Dedifferentiated amniotic fluid mesenchymal stem cell (primary cell): ENCODE measurements at regions not wholly inside any gene's neighbourhood (a gene's known extent, or its start where the extent isn't known, plus 50 kb on each side); places are given as distances from the start of the nearest gene placed in this dataset.
A peak's percentile ranks its signal among the peaks of the same experiment; 100 is the strongest.

Experiments
- DNase-seq: peaks from one replicate; pipeline ENCODE4 v3.0.0-alpha.2; 2016; ENCODE audit errors: extremely low spot score

DNA sequence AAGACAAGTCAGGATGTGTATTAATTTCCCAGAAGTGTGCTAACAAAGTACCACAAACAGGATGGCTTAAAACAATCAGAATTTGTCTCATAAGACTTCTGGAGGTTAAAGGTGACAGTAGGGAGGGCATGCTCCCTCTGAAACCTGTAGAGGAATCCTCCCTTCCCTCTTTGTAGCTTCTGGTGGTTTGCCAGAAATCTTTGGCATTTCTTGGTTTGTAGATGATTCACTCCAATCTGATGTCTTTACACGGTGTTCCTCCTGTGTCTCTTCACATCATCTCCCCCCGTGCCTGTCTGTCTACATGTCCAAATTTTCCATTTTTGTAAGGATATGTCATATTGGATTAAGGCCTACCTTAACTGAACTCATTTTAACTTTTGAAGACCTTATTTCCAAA, 471.5 kb downstream of the ZNF608 start:
- DNase-seq: no peak

DNA sequence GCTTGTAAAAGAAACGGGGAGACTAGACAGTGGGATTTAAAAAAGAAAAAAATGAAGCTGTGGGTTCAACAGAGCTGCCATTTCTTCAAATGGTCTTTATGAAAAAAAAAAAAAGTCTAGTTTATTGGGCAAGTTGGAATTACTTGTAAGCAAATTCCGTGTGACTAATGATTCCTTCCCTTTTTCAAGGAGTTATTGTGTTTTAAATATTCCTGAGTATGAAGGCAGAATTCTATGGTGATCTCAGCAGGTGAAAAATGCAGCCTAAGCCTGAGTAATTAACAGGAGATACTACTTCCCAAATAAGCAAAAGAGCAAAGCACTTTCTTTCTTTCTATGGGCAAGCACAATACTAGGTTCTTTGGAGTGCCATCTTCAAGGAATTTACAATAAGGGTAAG, 481.9 kb downstream of the ZNF608 start:
- no peak for DNase-seq

DNA sequence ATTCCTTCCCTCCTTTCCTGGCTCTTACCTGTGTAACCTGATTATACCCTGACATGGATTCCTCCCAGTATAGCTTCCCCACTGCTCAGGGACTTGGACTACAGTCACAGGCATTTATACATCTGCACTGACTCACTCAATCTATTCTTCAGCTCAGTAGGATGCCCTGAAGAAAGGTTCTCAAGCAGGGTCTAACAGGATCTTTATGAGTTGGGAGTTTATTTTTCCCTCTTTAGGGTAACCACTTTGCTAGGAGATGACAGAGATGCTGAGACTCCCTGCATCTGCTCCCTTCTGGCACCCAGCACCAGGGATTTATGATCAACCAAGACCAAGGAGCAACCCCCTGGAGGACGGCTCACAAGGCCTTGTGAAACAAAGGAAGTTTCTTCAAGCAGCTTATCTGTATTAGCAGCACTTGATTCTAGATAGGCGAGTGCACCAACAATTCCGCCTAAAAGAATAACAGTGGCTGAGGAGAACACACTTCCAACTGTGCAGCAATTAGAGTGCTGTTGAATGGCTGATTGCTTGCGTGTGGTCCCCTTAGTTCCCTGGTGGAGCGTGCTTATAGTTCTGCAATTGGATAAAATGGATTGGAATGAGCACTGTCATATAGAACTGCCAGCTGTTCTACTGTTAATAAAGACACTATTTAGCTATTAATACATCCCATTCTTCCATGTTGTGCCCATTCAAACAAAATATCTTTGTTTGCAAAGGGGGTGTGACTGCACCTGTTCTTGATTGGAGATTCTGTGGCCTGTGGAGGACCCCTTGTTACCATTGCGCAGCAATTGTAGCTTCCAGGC, 482.6 kb downstream of the ZNF608 start:
- no peak for DNase-seq

DNA sequence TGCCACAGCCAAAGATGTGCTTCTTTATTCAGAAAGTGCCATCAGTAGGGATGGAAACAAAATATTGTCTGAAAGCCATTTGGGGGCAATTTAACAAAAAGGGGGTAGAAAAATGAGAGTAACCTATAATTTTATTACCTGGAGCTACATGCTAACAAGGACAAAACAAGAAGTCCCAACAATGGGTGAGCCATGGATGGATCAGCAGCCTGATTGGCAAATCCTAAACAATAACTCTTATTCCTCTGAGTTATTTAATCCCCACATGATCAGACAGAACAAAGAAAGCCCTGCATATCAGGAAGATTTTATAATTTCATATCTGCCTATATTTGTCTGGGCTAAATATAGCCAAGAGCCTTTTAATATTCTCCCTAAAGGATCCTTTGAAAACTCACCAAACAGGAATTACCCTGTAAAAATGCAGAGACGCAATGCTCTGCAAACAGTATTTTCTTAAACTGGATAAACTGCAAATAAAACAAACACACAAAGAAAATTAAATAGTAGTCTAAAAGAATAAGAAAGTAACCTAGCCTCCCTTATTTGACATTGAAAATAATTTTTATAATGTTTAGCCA, 483.4 kb downstream of the ZNF608 start:
- no peak for DNase-seq

DNA sequence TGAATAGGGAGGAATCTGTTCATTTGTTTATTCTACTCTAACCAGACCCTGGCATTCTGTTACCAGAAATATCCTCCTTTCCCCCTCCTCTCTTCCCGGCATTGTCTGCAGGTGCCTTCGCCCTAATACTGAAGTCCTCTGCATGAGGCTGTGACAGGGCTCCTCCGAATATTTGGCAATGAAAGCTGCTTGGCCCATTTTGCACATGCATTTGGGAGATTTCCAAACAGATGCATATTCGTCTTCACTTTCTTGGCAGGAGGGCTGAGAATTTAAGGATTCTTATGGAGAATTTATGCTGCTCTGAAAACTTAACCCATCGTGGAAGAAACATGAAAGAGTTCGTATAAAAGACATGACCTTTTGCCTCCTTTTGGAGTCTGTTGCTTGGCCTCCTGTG, 484.0 kb downstream of the ZNF608 start:
- DNase-seq: no peak

DNA sequence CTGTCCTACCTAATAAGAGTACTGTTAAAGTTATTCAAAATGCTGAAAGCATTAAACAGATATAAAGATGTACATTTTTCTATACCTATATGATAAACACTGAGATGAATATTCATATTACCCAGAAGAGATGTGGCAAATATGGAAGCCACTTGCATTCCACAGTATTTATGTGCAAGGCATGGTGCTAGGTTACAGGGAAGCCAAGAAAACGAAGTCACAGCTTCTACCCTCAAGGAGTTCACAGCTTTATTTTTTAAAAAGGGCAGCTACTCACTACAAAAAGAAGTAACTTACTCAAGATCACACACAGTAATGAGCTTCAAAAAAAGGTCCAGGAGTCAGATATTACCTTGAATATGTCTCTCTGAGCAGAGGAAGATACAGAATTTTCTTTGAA, 484.6 kb downstream of the ZNF608 start:
- no peak for DNase-seq

DNA sequence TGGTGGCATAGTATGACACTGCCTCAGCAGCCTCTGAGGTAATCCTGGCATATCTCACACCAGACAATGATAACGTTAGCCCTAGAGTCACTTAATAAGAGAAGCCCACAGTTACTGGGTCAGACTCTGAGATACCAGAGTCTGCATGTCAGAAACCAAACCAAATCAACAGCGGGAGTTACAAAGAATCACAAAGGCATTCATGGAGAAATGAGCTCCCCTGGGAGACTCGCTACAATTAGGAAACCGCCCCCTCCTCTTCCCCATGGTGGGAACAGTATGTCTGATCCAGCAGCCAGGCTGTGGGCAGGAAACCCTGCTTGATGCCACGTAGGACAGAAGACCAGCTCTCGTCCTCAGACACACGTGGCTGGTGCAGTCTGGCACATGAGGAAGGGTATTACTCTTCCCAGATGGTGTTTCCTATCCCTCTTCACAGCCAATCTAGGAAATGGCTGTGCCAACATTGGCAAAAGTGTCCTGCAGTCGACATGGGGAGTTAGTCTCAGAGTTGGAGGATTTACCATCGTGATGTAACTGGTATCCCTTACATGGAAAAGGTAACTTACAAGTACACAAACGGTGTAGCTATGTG, 485.4 kb downstream of the ZNF608 start:
- no peak for DNase-seq

DNA sequence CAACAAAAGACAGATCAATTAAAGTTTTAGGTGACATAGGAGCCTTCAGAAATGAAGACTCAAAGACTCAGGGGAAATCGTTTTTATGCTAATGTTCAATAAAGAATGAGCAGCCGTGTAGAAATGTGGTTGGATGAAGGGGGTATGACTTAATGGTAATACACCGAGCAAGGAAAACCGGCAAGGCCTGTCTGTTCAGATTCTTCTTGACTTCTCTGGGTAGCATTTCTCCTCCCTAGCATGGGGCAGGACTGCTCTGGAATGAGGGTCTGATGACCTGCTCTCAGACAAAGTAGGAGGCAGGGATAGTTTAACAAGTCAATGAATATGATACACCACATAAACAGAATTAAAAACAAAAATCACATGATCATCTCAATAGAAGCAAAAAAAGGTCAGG, 487.4 kb downstream of the ZNF608 start:
- no peak for DNase-seq

DNA sequence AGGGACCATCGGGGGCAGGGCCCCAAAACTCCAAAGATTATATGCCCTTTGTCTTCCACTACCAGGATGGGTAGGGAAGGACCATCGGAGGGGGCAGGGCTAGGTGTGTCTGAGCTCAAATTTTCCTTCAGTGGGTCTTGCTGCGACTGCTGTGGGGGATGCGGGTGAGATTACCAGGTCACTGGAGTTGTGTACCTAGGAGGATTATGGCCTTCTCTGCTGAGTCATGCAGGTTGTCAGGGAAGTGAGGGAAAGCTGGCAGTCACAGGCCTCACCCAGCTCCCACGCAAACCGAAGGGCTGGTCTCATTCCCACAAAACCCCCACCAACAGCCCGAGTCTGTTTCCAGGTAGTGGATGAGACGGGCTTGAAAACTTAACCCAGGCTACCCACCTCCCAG, 489.4 kb downstream of the ZNF608 start:
- no peak for DNase-seq

DNA sequence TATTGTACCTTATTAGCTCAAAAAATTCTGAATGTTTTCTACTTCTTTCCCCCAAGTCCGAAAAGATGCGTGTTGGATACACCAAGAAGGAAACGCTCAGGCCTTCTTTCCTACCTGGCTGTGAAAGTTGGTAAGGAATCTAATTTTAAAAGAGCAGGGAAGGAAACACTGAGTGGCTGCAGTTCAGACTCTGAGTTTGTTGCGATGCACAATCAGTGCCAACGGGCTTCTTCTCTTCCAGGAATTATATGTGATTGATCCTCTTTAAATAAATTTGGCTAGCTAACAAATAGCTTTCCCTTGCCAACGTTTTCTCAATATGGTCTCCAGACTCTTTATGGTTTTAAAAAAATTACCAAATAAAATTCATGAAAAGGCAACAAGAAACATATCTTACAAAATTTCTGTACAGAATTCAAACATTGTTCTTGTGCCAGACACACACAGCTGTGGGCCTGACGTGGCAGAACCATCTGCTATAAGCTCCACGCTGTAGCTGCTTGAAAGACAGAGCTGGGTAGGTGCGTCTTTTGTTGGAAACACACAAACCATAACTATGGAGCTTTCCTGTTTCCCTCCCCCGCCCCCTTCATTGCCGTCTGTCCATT, 493.1 kb downstream of the ZNF608 start:
- DNase-seq: no peak

DNA sequence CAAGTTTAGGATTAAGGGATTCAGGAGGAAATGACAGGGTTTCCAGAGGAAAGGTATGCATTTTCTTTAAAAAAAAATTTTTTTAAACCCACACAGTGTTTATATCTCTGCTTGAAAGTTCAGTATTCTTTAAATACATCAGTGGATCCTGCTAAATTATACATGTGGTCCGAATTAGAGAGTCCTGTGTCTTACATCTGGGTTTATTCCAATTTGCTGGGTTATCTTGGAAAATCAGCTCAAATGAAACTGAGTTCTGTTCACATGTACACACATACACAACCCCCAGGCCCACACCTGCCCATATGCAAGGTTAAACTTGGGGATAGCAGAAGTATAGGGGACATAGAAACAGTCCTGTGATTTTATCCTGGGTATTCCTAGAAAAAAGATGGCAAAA, 493.7 kb downstream of the ZNF608 start:
- DNase-seq: no peak

DNA sequence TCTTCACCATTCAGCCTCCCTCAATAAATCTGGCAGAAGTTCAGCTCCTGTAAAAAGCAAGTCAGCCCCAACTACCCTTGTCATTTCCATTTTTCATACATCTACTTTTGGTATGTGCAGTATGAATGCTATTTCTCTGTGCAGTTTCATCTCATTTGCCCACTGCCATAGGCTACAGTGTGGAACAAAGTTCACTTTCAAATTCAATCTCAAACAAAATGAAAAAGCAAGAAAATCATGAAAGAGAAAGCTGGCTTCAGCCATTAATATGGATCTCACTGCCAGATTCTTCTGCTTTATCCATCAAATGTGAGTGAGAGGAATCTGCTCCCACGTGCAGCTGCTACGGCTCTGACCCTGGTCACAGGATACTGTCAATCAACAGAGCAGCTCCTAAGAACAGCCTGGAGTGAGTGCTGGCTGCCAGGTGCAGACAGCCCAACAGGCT, 494.2 kb downstream of the ZNF608 start:
- peak; percentile 46 for DNase-seq

DNA sequence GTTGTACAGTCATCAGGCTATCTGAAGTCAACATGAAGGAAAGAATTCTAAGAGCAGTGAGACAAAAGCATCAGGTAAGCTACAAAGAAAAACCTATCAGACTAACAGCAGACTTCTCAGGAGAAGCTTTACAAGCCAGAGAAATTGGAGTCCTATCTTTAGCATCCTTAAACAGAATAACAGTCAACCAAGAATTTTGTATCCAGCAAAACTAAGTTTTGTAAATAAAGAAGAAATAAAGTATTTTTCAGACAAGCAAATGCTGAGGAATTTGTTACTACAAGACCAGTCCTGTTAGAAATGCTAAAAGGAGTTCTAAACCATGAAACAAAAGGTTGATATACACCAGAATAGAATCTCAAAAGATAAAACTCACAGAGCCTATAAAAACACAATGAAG, 501.2 kb downstream of the ZNF608 start:
- DNase-seq: no peak

DNA sequence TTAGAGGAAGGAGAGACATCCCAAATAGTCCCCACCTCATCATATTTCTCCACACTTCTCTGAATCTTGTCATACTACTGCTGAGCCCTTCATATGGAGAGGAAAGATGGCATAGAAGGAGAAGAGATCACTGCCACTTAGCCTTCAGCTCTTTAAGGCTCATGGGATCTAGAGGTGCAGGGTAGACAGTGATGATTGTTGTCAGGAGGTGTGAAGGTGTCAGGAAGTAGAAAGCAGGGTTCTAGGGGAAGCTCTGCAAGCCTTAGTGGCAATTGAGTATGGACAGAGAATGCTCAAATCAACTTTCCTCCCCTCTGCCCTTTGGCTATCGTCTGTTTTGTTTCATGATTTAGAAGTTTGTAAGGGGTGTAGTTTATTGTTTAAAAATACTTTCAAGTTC, 505.7 kb downstream of the ZNF608 start:
- DNase-seq: no peak

DNA sequence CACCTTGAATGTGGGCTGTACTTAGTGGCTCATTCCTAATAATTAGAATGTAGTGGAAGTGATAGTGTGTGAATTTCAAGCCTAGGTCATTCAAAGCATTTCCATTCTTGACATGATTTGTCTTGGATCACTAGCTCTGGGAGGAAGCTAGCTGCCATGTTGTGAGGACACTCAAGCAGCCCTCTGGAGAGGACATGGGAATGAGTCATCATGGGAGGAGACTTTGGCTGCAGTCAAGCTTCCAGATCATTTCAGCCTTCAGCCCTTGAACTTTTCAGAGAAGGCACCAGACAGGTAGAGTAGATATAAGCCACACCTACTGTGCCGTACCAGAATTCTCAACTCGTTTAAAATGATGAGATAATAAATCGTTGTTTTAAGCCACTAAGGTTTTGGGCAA, 506.9 kb downstream of the ZNF608 start:
- no peak for DNase-seq

DNA sequence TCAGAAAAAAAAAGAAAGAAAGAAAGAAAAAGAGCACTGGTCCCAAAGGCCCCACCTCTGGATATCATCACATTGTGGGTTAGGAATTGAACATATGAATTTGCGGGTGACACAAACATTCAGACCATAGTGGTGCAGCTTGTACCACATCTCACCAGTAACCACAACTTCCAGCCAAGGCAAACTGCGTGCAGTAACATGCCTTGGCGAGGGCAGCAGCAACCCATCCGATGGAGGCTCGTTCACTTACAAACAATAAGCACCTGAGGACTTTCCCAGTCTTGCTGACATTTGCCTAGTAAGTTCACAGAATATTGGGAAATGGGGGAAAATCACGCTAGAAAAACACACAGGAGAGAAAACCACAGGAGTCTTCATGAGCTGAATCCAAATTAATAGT, 508.1 kb downstream of the ZNF608 start:
- DNase-seq: no peak

DNA sequence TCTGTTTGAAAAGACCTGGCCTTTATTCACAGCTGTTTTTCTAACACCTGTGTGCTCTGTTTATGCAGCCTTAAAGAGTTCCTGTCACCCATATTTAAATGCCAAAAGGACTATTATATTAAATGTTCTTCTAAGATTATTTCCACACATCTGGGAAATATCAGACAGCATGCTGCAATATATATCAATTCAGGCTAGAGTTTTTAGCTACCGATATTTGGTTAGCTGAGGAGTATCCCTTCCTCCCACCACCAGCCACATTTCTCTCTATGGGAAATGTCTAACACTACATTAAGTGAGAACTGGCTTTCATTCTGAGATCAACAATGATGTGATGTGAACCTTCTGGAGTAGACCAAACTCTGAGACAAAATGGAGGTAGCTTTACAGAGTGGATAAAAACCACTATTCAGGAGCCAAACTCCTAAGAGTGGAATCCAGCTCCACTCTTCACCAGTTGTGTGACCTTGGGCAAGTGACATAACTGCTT, 509.2 kb downstream of the ZNF608 start:
- no peak for DNase-seq

DNA sequence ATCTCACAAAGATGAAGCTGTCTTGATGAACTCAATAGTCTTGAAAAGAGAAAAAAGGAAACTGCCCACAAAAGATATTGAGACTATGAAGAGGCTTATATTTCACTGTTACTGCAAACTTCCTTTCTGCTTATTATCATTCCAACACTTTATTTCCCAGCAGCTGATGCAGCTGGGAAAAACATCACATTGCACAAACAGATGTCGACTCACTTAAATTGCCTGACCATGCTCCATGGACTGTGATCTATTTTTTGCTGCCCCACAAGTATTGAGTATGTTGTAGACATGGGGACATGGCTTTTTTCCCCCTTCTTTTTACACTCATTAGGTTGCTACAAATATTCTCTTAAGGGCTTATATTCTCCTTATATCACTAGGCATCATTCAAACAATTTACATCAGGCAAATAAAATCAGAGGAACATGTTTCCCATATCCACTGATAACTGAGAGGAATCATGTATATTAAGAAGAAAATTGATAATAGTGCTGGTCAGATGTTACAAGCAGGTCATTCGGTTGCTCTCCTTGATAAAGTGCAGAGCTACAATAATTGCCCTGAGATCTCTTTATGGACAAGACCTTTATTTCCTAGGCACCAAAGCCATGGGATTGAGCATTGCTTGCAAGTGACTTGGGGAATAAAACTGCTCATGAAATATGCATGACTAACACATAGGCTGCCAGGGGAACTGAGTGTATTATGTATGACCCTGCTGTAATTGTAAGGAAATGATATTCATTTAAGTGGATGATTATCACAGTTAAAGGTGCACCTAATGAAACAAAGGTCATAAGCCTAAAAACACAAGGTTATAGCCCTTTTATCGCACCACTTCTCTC, 509.9 kb downstream of the ZNF608 start:
- no peak for DNase-seq

DNA sequence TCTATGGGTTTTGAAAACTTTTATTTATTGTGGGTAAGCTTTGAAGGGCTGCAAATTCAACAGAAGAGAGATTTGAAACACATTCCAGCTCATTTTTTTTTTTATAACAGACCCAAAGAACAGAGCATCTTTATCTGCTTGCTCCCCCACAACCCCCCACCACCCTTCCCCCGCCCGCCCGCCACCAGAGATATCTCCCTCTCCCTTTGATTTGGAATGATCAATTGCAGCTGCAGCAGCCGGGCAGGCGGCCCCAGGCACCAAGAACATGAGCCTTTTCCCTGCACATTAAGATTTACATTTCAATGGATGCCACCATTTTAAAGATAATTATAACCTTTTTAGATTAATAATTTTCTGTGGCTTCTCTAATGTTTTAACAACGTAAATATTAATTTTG, 510.9 kb downstream of the ZNF608 start:
- DNase-seq: no peak

DNA sequence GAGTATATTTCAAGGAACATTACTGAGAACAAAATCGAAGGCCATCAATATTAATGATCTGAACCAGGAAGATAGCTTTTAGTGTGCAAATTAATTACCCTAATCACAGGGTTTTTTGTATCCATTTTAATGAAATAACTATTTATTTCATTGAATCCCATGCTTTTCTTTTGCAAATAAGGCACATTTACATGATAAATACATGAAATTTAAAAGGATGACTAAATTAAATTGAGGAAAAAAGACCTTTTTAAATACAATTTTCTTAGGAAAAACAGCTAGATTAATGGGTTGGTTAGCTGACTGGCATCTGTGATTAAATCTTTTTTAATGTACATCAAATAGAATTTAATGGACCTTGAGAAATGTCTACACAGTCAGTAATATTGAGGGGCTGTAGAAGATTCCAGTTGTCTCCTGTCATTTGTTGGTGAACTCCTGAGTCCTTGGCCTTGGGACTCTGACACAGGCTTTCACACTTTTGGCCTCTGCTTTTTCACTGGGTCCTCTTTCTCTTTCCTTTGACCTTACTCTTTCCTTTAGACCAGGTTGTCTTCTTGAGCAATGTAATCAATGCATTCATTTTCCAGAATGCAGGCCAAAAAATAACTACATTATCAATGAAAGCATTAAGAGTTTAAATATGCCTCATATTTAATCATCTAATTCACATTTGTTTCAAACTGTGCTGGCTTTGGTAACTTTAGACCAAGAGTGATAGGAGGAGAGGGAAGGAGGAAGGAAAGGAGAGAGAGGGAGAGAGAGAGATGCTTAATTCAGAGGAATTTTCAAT, 511.5 kb downstream of the ZNF608 start:
- no peak for DNase-seq
